ENCODE measurements at regions not wholly inside any gene's neighbourhood (a gene's known extent, or its start where the extent isn't known, plus 50 kb on each side); places are given as distances from the start of the nearest gene placed in this dataset.
"Not testable (repeated sequence)": the region's sequence is repeated elsewhere in the genome, so short reads cannot be mapped to it uniquely, and the experiment has no call there.

GRCh38 chr13:81874253-81874652 lies 1533.3 kb upstream of the SPRY2 start:
- no peaks in the 10 kb centered on the region for H3K27me3 ChIP-seq
- H3K27ac ChIP-seq: no peak overlapping the region
- no peaks in the 10 kb centered on the region for H3K36me3 ChIP-seq
- H3K4me1 ChIP-seq: no peaks in the 10 kb centered on the region
- no peak for TF ChIP-seq POLR2AphosphoS5 (IDR thresholded peaks at IDR 0.05)
- no peak for TF ChIP-seq EP300 (IDR thresholded peaks at IDR 0.05)
- no peak for TF ChIP-seq CTCF (IDR thresholded peaks at IDR 0.05)
- TF ChIP-seq POLR2A (IDR thresholded peaks at IDR 0.05): no peak
- DNase-seq: no peak
- intact Hi-C loops (cut with DNase I): no loop called here
- no peaks in the 10 kb centered on the region for H3K9me3 ChIP-seq
- H3K4me3 ChIP-seq: no peak overlapping the region
- WGBS, 2 donors: 15 to 49% methylated on average over 4 of the region's 4 CpGs

- TF ChIP-seq CTCF (IDR thresholded peaks at IDR 0.05) (peak in 2 of 4 experiments; percentile 17 to 34), EP300 (IDR thresholded peaks at IDR 0.05) (no peak), POLR2A (IDR thresholded peaks at IDR 0.05) (no peak), POLR2AphosphoS5 (IDR thresholded peaks at IDR 0.05) (no peak)
- Histone ChIP-seq H3K9me3 (no peaks in the 10 kb centered on the region), H3K4me3 (no peak overlapping the region), H3K4me1 (no peaks in the 10 kb centered on the region), H3K27ac (no peak overlapping the region), H3K27me3 (no peaks in the 10 kb centered on the region), H3K36me3 (no peaks in the 10 kb centered on the region)
- intact Hi-C loops (cut with DNase I): no loop called here
- no peak for DNase-seq
- WGBS, 2 donors: 2 to 9% methylated on average over 3 of the region's 3 CpGs
These were observed 1531.7 kb upstream of the SPRY2 start for GRCh38 chr13:81872581-81872980.

GRCh38 chr13:81871751-81872325 lies 1530.9 kb upstream of the SPRY2 start:
- H3K9me3 ChIP-seq; H3K4me3 ChIP-seq; H3K4me1 ChIP-seq; H3K27me3 ChIP-seq; H3K27ac ChIP-seq; H3K36me3 ChIP-seq; intact Hi-C loops (cut with DNase I); DNase-seq: not testable (repeated sequence)
- 64 to 74% methylated on average over 4 of the region's 4 CpGs for WGBS, 2 donors

GRCh38 chr13:81848291-81848690 lies 1507.4 kb upstream of the SPRY2 start:
- intact Hi-C loops (cut with DNase I): no loop called here
- no peaks in the 10 kb centered on the region for H3K36me3 ChIP-seq

DNA sequence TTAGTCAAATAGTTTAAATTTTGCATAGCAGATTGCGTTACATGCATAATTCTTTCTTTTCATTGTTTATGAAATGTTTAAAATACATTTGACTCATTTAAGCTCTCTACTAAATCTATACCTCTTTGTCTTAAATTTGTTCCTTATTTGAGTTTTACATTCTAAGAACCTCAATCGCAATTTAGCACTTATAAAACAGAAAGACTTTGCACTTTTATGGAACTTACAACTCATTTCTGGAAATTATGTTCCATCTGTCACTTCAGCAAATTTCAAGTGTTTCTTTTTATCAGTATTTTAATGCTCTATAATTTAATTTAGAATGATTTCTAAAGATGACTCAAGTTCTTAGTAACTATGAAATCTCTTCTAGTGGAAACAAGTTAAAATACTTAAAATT lies 1505.8 kb upstream of the SPRY2 start:
- intact Hi-C loops (cut with DNase I): no loop called here
- Histone ChIP-seq H3K36me3 (no peaks in the 10 kb centered on the region), H3K27me3 (no peaks in the 10 kb centered on the region), H3K4me3 (no peak overlapping the region), H3K9me3 (no peaks in the 10 kb centered on the region), H3K4me1 (peaks cover 0 to 2% (median 0%) of the 10 kb centered on the region in 4 donors), H3K27ac (no peak overlapping the region)
- 65 to 83% methylated on average over 2 of the region's 2 CpGs for WGBS, 2 donors
- TF ChIP-seq POLR2A (IDR thresholded peaks at IDR 0.05): no peak
- no peak for TF ChIP-seq CTCF (IDR thresholded peaks at IDR 0.05)
- no peak for TF ChIP-seq EP300 (IDR thresholded peaks at IDR 0.05)
- no peak for TF ChIP-seq POLR2AphosphoS5 (IDR thresholded peaks at IDR 0.05)
- DNase-seq: no peak

More at GRCh38 chr13:81848291-81848690, 1507.4 kb upstream of the SPRY2 start:
- no peak for DNase-seq
- Histone ChIP-seq H3K9me3 (no peaks in the 10 kb centered on the region), H3K27ac (no peak overlapping the region), H3K4me3 (no peak overlapping the region), H3K4me1 (peaks cover 0 to 2% (median 0%) of the 10 kb centered on the region in 4 donors), H3K27me3 (no peaks in the 10 kb centered on the region)
- TF ChIP-seq POLR2AphosphoS5 (IDR thresholded peaks at IDR 0.05) (no peak), EP300 (IDR thresholded peaks at IDR 0.05) (no peak), CTCF (IDR thresholded peaks at IDR 0.05) (no peak), POLR2A (IDR thresholded peaks at IDR 0.05) (no peak)

All from sigmoid colon (tissue), 6 donors.